ENCODE measurements at regions not wholly inside any gene's neighbourhood (a gene's known extent, or its start where the extent isn't known, plus 50 kb on each side); places are given as distances from the start of the nearest gene placed in this dataset.
A peak's percentile ranks its signal among the peaks of the same experiment; 100 is the strongest.

GRCh38 chr14:66070542-66071319 is 415.4 kb upstream of the CCDC196 start:
- peak; percentile 76 for DNase-seq (ENCODE audit: low spot score)

- no peak for DNase-seq (ENCODE audit: low spot score)
These were observed 413.7 kb upstream of the CCDC196 start for GRCh38 chr14:66072190-66073084.

- no peak for DNase-seq (ENCODE audit: low spot score)
These were observed 411.6 kb upstream of the CCDC196 start for GRCh38 chr14:66074537-66074936.

GRCh38 chr14:66076176-66076575 is 410.0 kb upstream of the CCDC196 start:
- no peak for DNase-seq (ENCODE audit: low spot score)

GRCh38 chr14:66078006-66078405 is 408.2 kb upstream of the CCDC196 start:
- DNase-seq (ENCODE audit: low spot score), result no peak

- no peak for DNase-seq (ENCODE audit: low spot score)
These were observed 404.4 kb upstream of the CCDC196 start for GRCh38 chr14:66081594-66082376.

- no peak for DNase-seq (ENCODE audit: low spot score)
These were observed 400.9 kb upstream of the CCDC196 start for GRCh38 chr14:66085224-66085623.

- DNase-seq (ENCODE audit: low spot score), result no peak
These were observed 400.5 kb upstream of the CCDC196 start for GRCh38 chr14:66085665-66086064.

DNA sequence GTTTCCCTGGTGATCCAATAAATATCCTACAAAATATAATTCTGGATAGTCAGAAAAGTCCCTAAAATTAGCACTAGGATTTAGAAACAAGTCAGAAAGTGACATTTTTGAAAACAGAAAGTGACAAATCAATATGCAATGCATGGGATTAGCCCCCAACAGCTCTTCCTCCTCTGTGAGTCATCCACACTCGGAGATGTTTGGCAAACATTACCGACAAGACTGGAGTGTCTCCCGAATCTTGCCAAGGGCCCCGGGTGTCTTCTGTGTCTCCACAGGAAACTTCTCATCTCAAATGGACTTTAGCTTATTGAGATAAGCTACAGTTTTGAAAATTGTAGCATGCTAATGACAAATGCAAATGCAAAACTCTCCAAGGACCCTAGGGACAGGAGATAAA is 398.9 kb upstream of the CCDC196 start:
- DNase-seq (ENCODE audit: low spot score), result no peak

DNA sequence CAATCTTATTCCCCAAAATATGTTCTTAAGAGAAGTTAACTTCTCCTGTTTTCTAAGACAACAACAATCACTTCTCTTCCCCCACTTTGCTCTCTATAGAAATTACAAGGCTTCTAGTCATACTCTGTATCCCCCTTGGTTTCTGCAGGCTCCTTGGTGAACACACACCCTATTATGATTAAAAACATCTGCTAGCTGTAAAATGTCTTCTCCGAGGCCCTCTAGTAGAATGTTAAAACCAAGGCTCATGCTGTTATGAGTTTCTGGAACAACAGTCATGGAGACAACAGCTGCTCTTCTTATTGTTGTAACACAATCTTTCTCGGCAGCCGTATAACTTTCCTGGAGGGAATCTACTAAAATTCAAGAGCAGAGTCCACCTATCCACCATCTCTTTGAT is 397.5 kb upstream of the CCDC196 start:
- DNase-seq (ENCODE audit: low spot score), result no peak

DNA sequence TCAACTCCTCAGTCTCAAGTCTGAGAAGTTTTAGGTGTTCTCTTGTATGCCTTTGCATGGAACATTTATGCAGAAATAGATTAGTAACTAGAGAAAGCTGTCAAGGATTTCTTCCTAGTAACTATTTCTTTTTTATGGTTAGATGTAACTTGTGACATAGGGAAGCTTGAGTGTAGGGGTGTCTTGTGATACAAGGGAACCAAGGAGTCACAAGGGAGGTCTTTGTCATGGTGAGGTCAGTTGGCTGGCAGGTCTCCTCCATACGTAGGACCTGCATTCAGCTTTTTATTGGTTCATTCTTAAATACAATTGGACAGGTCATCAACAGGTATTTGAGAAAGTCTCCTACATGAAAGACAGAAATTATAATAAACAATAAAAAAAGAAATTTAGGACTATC is 394.0 kb upstream of the CCDC196 start:
- no peak for DNase-seq (ENCODE audit: low spot score)

- DNase-seq (ENCODE audit: low spot score), result no peak
These were observed 393.4 kb upstream of the CCDC196 start for GRCh38 chr14:66092748-66093147.

GRCh38 chr14:66094001-66094727 is 392.0 kb upstream of the CCDC196 start:
- DNase-seq (ENCODE audit: low spot score), result no peak

- no peak for DNase-seq (ENCODE audit: low spot score)
These were observed 386.7 kb upstream of the CCDC196 start for GRCh38 chr14:66099451-66099850.

DNA sequence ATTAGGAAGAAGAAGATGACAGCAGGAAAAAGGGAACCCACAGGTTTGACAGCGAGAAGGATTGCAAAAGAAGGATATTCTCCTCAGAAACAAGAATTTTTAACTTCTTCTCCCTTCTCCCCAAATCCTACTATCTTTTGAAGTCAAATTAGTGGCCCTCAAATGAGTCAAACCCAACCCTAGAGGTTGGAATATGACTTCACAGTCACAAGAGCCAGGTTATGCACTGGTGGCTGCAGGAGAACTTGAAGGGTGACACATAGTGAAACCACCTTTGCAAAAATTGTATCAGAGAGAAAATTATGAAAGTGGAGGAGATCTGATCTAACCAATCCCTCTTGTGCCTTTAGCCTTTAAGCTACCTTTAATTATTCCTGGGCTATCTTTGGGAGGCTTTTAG is 386.2 kb upstream of the CCDC196 start:
- no peak for DNase-seq (ENCODE audit: low spot score)

GRCh38 chr14:66101662-66102061 is 384.5 kb upstream of the CCDC196 start:
- DNase-seq (ENCODE audit: low spot score), result no peak

DNA sequence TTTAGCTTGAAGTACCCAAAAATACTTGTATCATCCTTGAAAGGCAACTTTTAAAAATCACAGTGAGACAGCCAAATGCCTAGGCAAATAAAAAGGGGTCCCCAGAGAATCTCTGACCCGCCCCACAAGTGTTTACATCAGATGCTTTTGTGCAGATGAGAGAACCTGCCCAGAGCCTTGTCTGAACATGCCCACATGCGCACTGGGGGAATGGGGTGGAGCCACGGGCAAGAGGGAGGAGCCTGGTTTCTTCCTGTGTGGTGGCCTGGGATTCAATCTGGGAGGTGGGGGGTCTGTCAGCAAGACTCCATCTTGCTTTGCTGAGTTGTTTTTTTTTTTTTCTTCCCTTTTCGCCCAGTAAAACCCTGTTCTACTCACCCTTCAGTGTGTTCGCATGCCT is 381.7 kb upstream of the CCDC196 start:
- DNase-seq (ENCODE audit: low spot score), result no peak

GRCh38 chr14:66105815-66106214 is 380.4 kb upstream of the CCDC196 start:
- no peak for DNase-seq (ENCODE audit: low spot score)

DNA sequence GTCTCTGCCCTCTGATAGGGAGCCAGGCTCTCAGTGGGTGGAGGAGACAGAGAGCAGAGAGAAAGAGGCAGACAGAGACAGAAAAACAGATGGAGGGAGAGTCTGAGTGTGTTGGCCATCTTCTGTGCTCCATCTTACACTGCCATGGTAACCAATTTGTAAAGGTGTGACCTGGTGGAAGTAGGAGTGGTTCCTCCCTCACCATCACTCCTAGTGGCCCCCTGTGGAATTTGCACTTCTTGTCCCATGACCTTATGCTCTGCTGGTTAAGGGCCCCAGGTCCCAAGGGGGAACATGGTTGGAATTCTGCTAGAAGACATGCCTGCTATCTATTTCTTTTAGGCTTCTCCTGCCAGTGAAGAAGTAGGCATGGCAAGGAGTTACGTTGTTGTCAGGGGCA is 376.7 kb upstream of the CCDC196 start:
- DNase-seq (ENCODE audit: low spot score), result no peak

GRCh38 chr14:66111891-66112290 is 374.3 kb upstream of the CCDC196 start:
- DNase-seq (ENCODE audit: low spot score), result no peak

GRCh38 chr14:66114071-66114470 is 372.1 kb upstream of the CCDC196 start:
- DNase-seq (ENCODE audit: low spot score), result no peak

Data from germinal center (tissue), 1 donor.